Right atrium auricular region (tissue), 2 donors: ENCODE measurements at regions not wholly inside any gene's neighbourhood (a gene's known extent, or its start where the extent isn't known, plus 50 kb on each side); places are given as distances from the start of the nearest gene placed in this dataset.

Experiments used
- DNase-seq: peaks from one replicate; pipeline ENCODE4 v3.0.0-alpha.2; 2019; ENCODE audit warnings: low spot score
- H3K27ac ChIP-seq, 2 donors: fragments of 200-600 bp; sonication (generic); 1 replicate in 1 of 2; 2 replicates in 1 of 2; pipeline ENCODE4 v1.5.1; 2016 to 2019
- H3K27me3 ChIP-seq, 2 donors: fragments of 200-600 bp; sonication (generic); one replicate each; pipeline versions ENCODE4 v1.5.1 to v1.6.0; 2017 to 2019
- H3K36me3 ChIP-seq: fragments of 200-600 bp; sonication (generic); one replicate; pipeline ENCODE4 v1.5.1; 2016
- H3K4me1 ChIP-seq, 2 donors: fragments of 200-600 bp; sonication (generic); one replicate each; pipeline versions ENCODE4 v1.5.1 to v1.6.0; 2017 to 2019
- H3K4me3 ChIP-seq, 2 donors: fragments of 200-600 bp; sonication (generic); 1 replicate in 1 of 2; 2 replicates in 1 of 2; pipeline ENCODE4 v1.5.1; 2017 to 2019; ENCODE audit warnings: mild to moderate bottlenecking in 1 of 2, moderate library complexity in 1 of 2
- H3K9me3 ChIP-seq, 2 donors: fragments of 200-600 bp; sonication (generic); one replicate each; pipeline ENCODE4 v1.5.1; 2019
- CTCF ChIP-seq, 2 donors: fragments of 200-600 bp; sonication (generic); IDR thresholded peaks; one replicate each; pipeline ENCODE4 v1.5.1; 2019; ENCODE audit warnings: antibody characterized with exemption in 2 of 2

GRCh38 chr2:9697909-9698308 lies 67.1 kb upstream of the YWHAQ start:
- no peak for DNase-seq
- H3K4me3 ChIP-seq = no peak overlapping the region
- no peak overlapping the region for H3K27ac ChIP-seq
- H3K27me3 ChIP-seq = no peaks in the 10 kb centered on the region
- H3K36me3 ChIP-seq = no peaks in the 10 kb centered on the region
- peaks cover 0 to 15% of the 10 kb centered on the region in 2 donors for H3K4me1 ChIP-seq
- no peaks in the 10 kb centered on the region for H3K9me3 ChIP-seq
- no peak for TF ChIP-seq CTCF (IDR thresholded peaks at IDR 0.05)

GRCh38 chr2:9699139-9700108 lies 68.6 kb upstream of the YWHAQ start:
- DNase-seq = no peak
- no peak for TF ChIP-seq CTCF (IDR thresholded peaks at IDR 0.05)
- no peaks in the 10 kb centered on the region for H3K36me3 ChIP-seq
- no peak overlapping the region for H3K27ac ChIP-seq
- no peak overlapping the region for H3K4me3 ChIP-seq
- peaks cover 0 to 20% of the 10 kb centered on the region in 2 donors for H3K4me1 ChIP-seq
- no peaks in the 10 kb centered on the region for H3K27me3 ChIP-seq
- H3K9me3 ChIP-seq = no peaks in the 10 kb centered on the region

GRCh38 chr2:9700109-9700495 lies 69.3 kb upstream of the YWHAQ start:
- H3K4me1 ChIP-seq = peaks cover 0 to 20% of the 10 kb centered on the region in 2 donors
- DNase-seq = no peak
- no peak overlapping the region for H3K4me3 ChIP-seq
- H3K27me3 ChIP-seq = no peaks in the 10 kb centered on the region
- H3K9me3 ChIP-seq = no peaks in the 10 kb centered on the region
- TF ChIP-seq CTCF (IDR thresholded peaks at IDR 0.05) = no peak
- no peaks in the 10 kb centered on the region for H3K36me3 ChIP-seq
- no peak overlapping the region for H3K27ac ChIP-seq

- H3K9me3 ChIP-seq = no peaks in the 10 kb centered on the region
- H3K4me1 ChIP-seq = peaks cover 0 to 20% of the 10 kb centered on the region in 2 donors
- TF ChIP-seq CTCF (IDR thresholded peaks at IDR 0.05) = no peak
- no peaks in the 10 kb centered on the region for H3K36me3 ChIP-seq
- H3K27ac ChIP-seq = peak overlapping the region in 1 of 2 donors; percentile 22
- H3K27me3 ChIP-seq = no peaks in the 10 kb centered on the region
- no peak for DNase-seq
- H3K4me3 ChIP-seq = no peak overlapping the region
These were observed 71.8 kb upstream of the YWHAQ start for GRCh38 chr2:9702604-9703084.

GRCh38 chr2:9703085-9703678 lies 72.4 kb upstream of the YWHAQ start:
- Histone ChIP-seq H3K4me1 (peaks cover 0 to 20% of the 10 kb centered on the region in 2 donors), H3K4me3 (no peak overlapping the region), H3K36me3 (no peaks in the 10 kb centered on the region), H3K9me3 (no peaks in the 10 kb centered on the region), H3K27ac (peak overlapping the region in 1 of 2 donors; percentile 22), H3K27me3 (no peaks in the 10 kb centered on the region)
- no peak for TF ChIP-seq CTCF (IDR thresholded peaks at IDR 0.05)
- DNase-seq = peak; percentile 70
